ENCODE measurements at regions not wholly inside any gene's neighbourhood (a gene's known extent, or its start where the extent isn't known, plus 50 kb on each side); places are given as distances from the start of the nearest gene placed in this dataset.

GRCh38 chr4:96136056-96136455 is 296.2 kb downstream of the PDHA2 start:
- no peak for TF ChIP-seq SIN3A (IDR thresholded peaks at IDR 0.05; ENCODE audit: borderline replicate concordance, insufficient read depth, low read depth, low read length)
- TF ChIP-seq CTCF (IDR thresholded peaks at IDR 0.05) = no peak
- no peak for TF ChIP-seq POLR2AphosphoS5 (IDR thresholded peaks at IDR 0.05; ENCODE audit: low read depth, low read length)
- no peak overlapping the region for H3K27ac ChIP-seq (ENCODE audit: low read length)
- H3K4me1 ChIP-seq (ENCODE audit: control insufficient read depth, insufficient read depth, low read length) = no peaks in the 10 kb centered on the region
- ChIA-PET CTCF (no interaction called here), POLR2A (no interaction called here)
- H3K27me3 ChIP-seq (ENCODE audit: control insufficient read depth, insufficient read depth, low read length) = no peaks in the 10 kb centered on the region
- in situ Hi-C loops (cut with HindIII; ENCODE audit: low pct_unique_long_range_greater_than_20kb, low sequenced_read_pairs) (no loop called here), intact Hi-C loops (cut with micrococcal nuclease; ENCODE audit: unreplicated experiment) (no loop called here)
- DNase-seq (ENCODE audit: low read depth, low spot score) (no peak), ATAC-seq (no peak)
- H3K36me3 ChIP-seq (ENCODE audit: control insufficient read depth, insufficient read depth, low read length) = no peaks in the 10 kb centered on the region
- BruUV-seq (replicated peaks) = no TSS peak
- H3K9me3 ChIP-seq (ENCODE audit: control insufficient read depth, insufficient read depth, low read depth, low read length) = no peaks in the 10 kb centered on the region
- H3K4me3 ChIP-seq (ENCODE audit: low read depth in 2 of 2, low read length in 2 of 2) = no peak overlapping the region

GRCh38 chr4:96139251-96139929 is 299.5 kb downstream of the PDHA2 start:
- ChIA-PET CTCF (no interaction called here), POLR2A (no interaction called here)
- ATAC-seq (no peak), DNase-seq (ENCODE audit: low read depth, low spot score) (no peak)
- Histone ChIP-seq H3K4me3 (ENCODE audit: low read depth in 2 of 2, low read length in 2 of 2) (no peak overlapping the region), H3K4me1 (ENCODE audit: control insufficient read depth, insufficient read depth, low read length) (no peaks in the 10 kb centered on the region), H3K36me3 (ENCODE audit: control insufficient read depth, insufficient read depth, low read length) (no peaks in the 10 kb centered on the region), H3K27ac (ENCODE audit: low read length) (no peak overlapping the region), H3K9me3 (ENCODE audit: control insufficient read depth, insufficient read depth, low read depth, low read length) (no peaks in the 10 kb centered on the region), H3K27me3 (ENCODE audit: control insufficient read depth, insufficient read depth, low read length) (no peaks in the 10 kb centered on the region)
- intact Hi-C loops (cut with micrococcal nuclease; ENCODE audit: unreplicated experiment) = no loop called here
- BruUV-seq (replicated peaks) = no TSS peak
- in situ Hi-C loops (cut with HindIII; ENCODE audit: low pct_unique_long_range_greater_than_20kb, low sequenced_read_pairs) = no loop called here
- TF ChIP-seq REST (IDR thresholded peaks at IDR 0.05; ENCODE audit: insufficient read depth in 1 of 2, low read depth in 2 of 2, low read length in 1 of 2) = no peak
- no peak for TF ChIP-seq CTCF (IDR thresholded peaks at IDR 0.05)
- no peak for TF ChIP-seq TCF7L2 (IDR thresholded peaks at IDR 0.05; ENCODE audit: low read depth, low read length)

Measured in Panc1 (cell line).